ENCODE measurements at regions not wholly inside any gene's neighbourhood (a gene's known extent, or its start where the extent isn't known, plus 50 kb on each side); places are given as distances from the start of the nearest gene placed in this dataset.

GRCh38 chr14:76941946-76942805, 86.3 kb downstream of the IRF2BPL start:
- BruUV-seq (replicated peaks), result no TSS peak
- RAD21 ChIA-PET (ENCODE audit: unreplicated experiment), result interaction anchor here (0.7 to 11.9 kb wide), 26 partner anchors 9 to 182 kb away, joined by 3 to 285 read pairs (median 7); partner anchors contain the start of gene IRF2BPL
- POLR2A ChIA-PET, result interaction anchor here (0.5 to 7.0 kb wide), 19 partner anchors 11 to 143 kb away, joined by 3 to 95 read pairs (median 8); partner anchors contain the start of gene IRF2BPL
- Histone ChIP-seq H3K9ac (ENCODE audit: control insufficient read depth, insufficient read depth, low read length) (no peak overlapping the region), H3K79me2 (ENCODE audit: control insufficient read depth, insufficient read depth, low read length) (no peaks in the 10 kb centered on the region), H3K9me3 (replicated peaks; ENCODE audit: control insufficient read depth, insufficient read depth, low read length) (no peaks in the 10 kb centered on the region), H4K20me1 (ENCODE audit: control insufficient read depth, insufficient read depth) (no peaks in the 10 kb centered on the region), H3K36me3 (ENCODE audit: control insufficient read depth in 2 of 2, insufficient read depth in 2 of 2, low read length in 1 of 2) (no peaks in the 10 kb centered on the region), H3K4me2 (ENCODE audit: control insufficient read depth, insufficient read depth) (peak overlapping the region; percentile 10; the same call in 1 of the 2 replicates), H3K27ac (ENCODE audit: control insufficient read depth, insufficient read depth) (no peak overlapping the region), H3K4me1 (ENCODE audit: control insufficient read depth, insufficient read depth, low read length) (peaks cover 21% of the 10 kb centered on the region), H2AFZ (ENCODE audit: control insufficient read depth, low read depth, low read length) (peak overlapping the region; percentile 5), H3K27me3 (replicated peaks in 1 of 2; ENCODE audit: control insufficient read depth in 2 of 2, insufficient read depth in 2 of 2, low read length in 1 of 2) (no peaks in the 10 kb centered on the region), H3K4me3 (no peak overlapping the region)
- FAIRE-seq (peak; percentile 77), ATAC-seq (peak; percentile 29), DNase-seq (ENCODE audit: low read depth, low spot score) (peak; percentile 72)
- CTCF ChIA-PET, result interaction anchor here (0.6 to 8.1 kb wide), 17 partner anchors 10 to 151 kb away, joined by 3 to 189 read pairs (median 5); partner anchors contain the start of gene IRF2BPL
- intact Hi-C loops (cut with micrococcal nuclease; ENCODE audit: unreplicated experiment), result no loop called here
- in situ Hi-C loops (cut with MboI), result no loop called here
- SMC1A ChIA-PET (ENCODE audit: uncharacterized antibody, unreplicated experiment), result interaction anchor here (0.9 to 12.3 kb wide), 22 partner anchors 10 to 180 kb away, joined by 3 to 233 read pairs (median 6); partner anchors contain the start of gene IRF2BPL
- 6% methylated on average over 12 of the region's 12 CpGs for WGBS (ENCODE audit: insufficient coverage, insufficient replicate concordance, low lambda C conversion rate, missing lambda C conversion rate)
- peak; percentile 72 for TF ChIP-seq GATAD2B (conservative IDR thresholded peaks at IDR 0.05; ENCODE audit: low read depth)
- TF ChIP-seq ZNF592 (IDR thresholded peaks at IDR 0.05), result no peak
- peak; percentile 83 for TF ChIP-seq ZNF687 (IDR thresholded peaks at IDR 0.05)
- TF ChIP-seq MEF2B (IDR thresholded peaks at IDR 0.05; ENCODE audit: partially characterized antibody, poor library complexity, severe bottlenecking), result peak; percentile 69
- no peak for TF ChIP-seq ESRRA (IDR thresholded peaks at IDR 0.05; ENCODE audit: low read length)
- TF ChIP-seq SMC3 (IDR thresholded peaks at IDR 0.05; ENCODE audit: borderline replicate concordance, low read length), result 0 out of 2 replicates have a peak, but pooled peaks have one; percentile 13
- TF ChIP-seq DPF2 (IDR thresholded peaks at IDR 0.05), result peak; percentile 63; the same call in 1 of the 2 replicates
- TF ChIP-seq NR2F1 (conservative IDR thresholded peaks at IDR 0.05), result peak; percentile 46
- peak; percentile 66 for TF ChIP-seq IKZF1 (conservative IDR thresholded peaks at IDR 0.05)
- TF ChIP-seq ATF2 (IDR thresholded peaks at IDR 0.05; ENCODE audit: low read length), result peak; percentile 40; the same call in 1 of the 2 replicates
- TF ChIP-seq MLLT1 (IDR thresholded peaks at IDR 0.05), result 0 out of 2 replicates have a peak, but pooled peaks have one; percentile 43

Data from GM12878 (cell line).